ENCODE measurements at regions not wholly inside any gene's neighbourhood (a gene's known extent, or its start where the extent isn't known, plus 50 kb on each side); places are given as distances from the start of the nearest gene placed in this dataset.

GRCh38 chr18:10295751-10296150, 158.7 kb upstream of the APCDD1 start:
- H3K9me2 ChIP-seq (replicated peaks; ENCODE audit: insufficient read depth, low read length) = no peaks in the 10 kb centered on the region
- H3F3A ChIP-seq (ENCODE audit: insufficient read depth, low read length) = no peaks in the 10 kb centered on the region
- H2AFZ ChIP-seq (ENCODE audit: low read length) = no peak overlapping the region
- H3K27ac ChIP-seq (ENCODE audit: low read length) = no peak overlapping the region
- no peak overlapping the region for H3K4me3 ChIP-seq (ENCODE audit: low read length)
- no peak for DNase-seq
- no peak for TF ChIP-seq EZH2phosphoT487 (IDR thresholded peaks at IDR 0.05; ENCODE audit: low read length)
- no peak for TF ChIP-seq CTCF (IDR thresholded peaks at IDR 0.05; ENCODE audit: low read length)
- TF ChIP-seq EZH2 (optimal IDR thresholded peaks at IDR 0.05; ENCODE audit: low read depth, low read length) = no peak
- no peaks in the 10 kb centered on the region for H4K20me1 ChIP-seq (ENCODE audit: insufficient read depth, low read length)
- no peaks in the 10 kb centered on the region for H3K4me1 ChIP-seq (ENCODE audit: low read length)
- no peaks in the 10 kb centered on the region for H3K9me3 ChIP-seq (replicated peaks; ENCODE audit: insufficient read depth, low read length)
- no peaks in the 10 kb centered on the region for H3K79me2 ChIP-seq (ENCODE audit: low read length)
- no peaks in the 10 kb centered on the region for H3K36me3 ChIP-seq (replicated peaks; ENCODE audit: insufficient read depth, low read length)
- H3K27me3 ChIP-seq (replicated peaks; ENCODE audit: insufficient read depth, low read length) = no peaks in the 10 kb centered on the region
- H3K4me2 ChIP-seq (ENCODE audit: low read depth, low read length) = no peak overlapping the region
- H3K9ac ChIP-seq (ENCODE audit: low read length) = no peak overlapping the region

GRCh38 chr18:10296491-10296890, 157.9 kb upstream of the APCDD1 start:
- H3K27ac ChIP-seq (ENCODE audit: low read length) = no peak overlapping the region
- TF ChIP-seq CTCF (IDR thresholded peaks at IDR 0.05; ENCODE audit: low read length) = no peak
- no peak for TF ChIP-seq EZH2 (optimal IDR thresholded peaks at IDR 0.05; ENCODE audit: low read depth, low read length)
- TF ChIP-seq EZH2phosphoT487 (IDR thresholded peaks at IDR 0.05; ENCODE audit: low read length) = no peak
- no peaks in the 10 kb centered on the region for H3K79me2 ChIP-seq (ENCODE audit: low read length)
- no peak overlapping the region for H2AFZ ChIP-seq (ENCODE audit: low read length)
- no peaks in the 10 kb centered on the region for H3F3A ChIP-seq (ENCODE audit: insufficient read depth, low read length)
- H3K4me3 ChIP-seq (ENCODE audit: low read length) = no peak overlapping the region
- no peaks in the 10 kb centered on the region for H4K20me1 ChIP-seq (ENCODE audit: insufficient read depth, low read length)
- no peaks in the 10 kb centered on the region for H3K9me2 ChIP-seq (replicated peaks; ENCODE audit: insufficient read depth, low read length)
- DNase-seq = no peak
- H3K9ac ChIP-seq (ENCODE audit: low read length) = no peak overlapping the region
- H3K27me3 ChIP-seq (replicated peaks; ENCODE audit: insufficient read depth, low read length) = no peaks in the 10 kb centered on the region
- H3K4me1 ChIP-seq (ENCODE audit: low read length) = no peaks in the 10 kb centered on the region
- no peaks in the 10 kb centered on the region for H3K36me3 ChIP-seq (replicated peaks; ENCODE audit: insufficient read depth, low read length)
- no peaks in the 10 kb centered on the region for H3K9me3 ChIP-seq (replicated peaks; ENCODE audit: insufficient read depth, low read length)
- no peak overlapping the region for H3K4me2 ChIP-seq (ENCODE audit: low read depth, low read length)

- Histone ChIP-seq H3K4me1 (ENCODE audit: low read length) (no peaks in the 10 kb centered on the region), H2AFZ (ENCODE audit: low read length) (no peak overlapping the region), H4K20me1 (ENCODE audit: insufficient read depth, low read length) (no peaks in the 10 kb centered on the region), H3K9me2 (replicated peaks; ENCODE audit: insufficient read depth, low read length) (no peaks in the 10 kb centered on the region), H3K9ac (ENCODE audit: low read length) (no peak overlapping the region), H3K4me2 (ENCODE audit: low read depth, low read length) (no peak overlapping the region), H3K36me3 (replicated peaks; ENCODE audit: insufficient read depth, low read length) (no peaks in the 10 kb centered on the region), H3K27ac (ENCODE audit: low read length) (no peak overlapping the region), H3K27me3 (replicated peaks; ENCODE audit: insufficient read depth, low read length) (no peaks in the 10 kb centered on the region), H3F3A (ENCODE audit: insufficient read depth, low read length) (no peaks in the 10 kb centered on the region), H3K4me3 (ENCODE audit: low read length) (no peak overlapping the region), H3K79me2 (ENCODE audit: low read length) (no peaks in the 10 kb centered on the region), H3K9me3 (replicated peaks; ENCODE audit: insufficient read depth, low read length) (no peaks in the 10 kb centered on the region)
- TF ChIP-seq CTCF (IDR thresholded peaks at IDR 0.05; ENCODE audit: low read length) = no peak
- TF ChIP-seq EZH2phosphoT487 (IDR thresholded peaks at IDR 0.05; ENCODE audit: low read length) = no peak
- no peak for TF ChIP-seq EZH2 (optimal IDR thresholded peaks at IDR 0.05; ENCODE audit: low read depth, low read length)
- no peak for DNase-seq
These were observed 157.3 kb upstream of the APCDD1 start for GRCh38 chr18:10297086-10297485.

Data from MM.1S (cell line).